Ovary (tissue), 3 donors: ENCODE measurements at regions not wholly inside any gene's neighbourhood (a gene's known extent, or its start where the extent isn't known, plus 50 kb on each side); places are given as distances from the start of the nearest gene placed in this dataset.

Experiments
- CTCF ChIP-seq, 3 donors: fragments of 450-650 bp in 2 of 3; fragments of 200-600 bp in 1 of 3; IDR thresholded peaks; one replicate each; pipeline versions ENCODE4 v1.5.1 to v1.8.0; 2016 to 2022; ENCODE audit warnings: antibody characterized with exemption in 3 of 3, mild to moderate bottlenecking in 1 of 3
- EP300 ChIP-seq: sonication (generic); formaldehyde crosslinking; IDR thresholded peaks from one replicate; pipeline ENCODE4 v1.6.1; 2017; ENCODE audit warnings: antibody characterized with exemption
- POLR2A ChIP-seq: fragments of 450-650 bp; IDR thresholded peaks from one replicate; pipeline ENCODE4 v1.6.1; 2017; ENCODE audit warnings: antibody characterized with exemption, mild to moderate bottlenecking, moderate library complexity
- donor health status: DM: no; HTN: no; CAD: no.

GRCh38 chr10:3433131-3433530, 260.5 kb upstream of the PITRM1 start:
- TF ChIP-seq EP300, result no peak
- no peak for TF ChIP-seq CTCF (IDR thresholded peaks at IDR 0.05)
- no peak for TF ChIP-seq POLR2A
